SU-DHL-6 (cell line): ENCODE measurements at regions not wholly inside any gene's neighbourhood (a gene's known extent, or its start where the extent isn't known, plus 50 kb on each side); places are given as distances from the start of the nearest gene placed in this dataset.

Experiments used
- CTCF ChIP-seq: fragments of 200-600 bp; sonication (generic); IDR thresholded peaks from one replicate; pipeline ENCODE4 v1.5.1; 2017; ENCODE audit warnings: antibody characterized with exemption, mild to moderate bottlenecking, low read length, moderate library complexity; ENCODE audit not compliant: insufficient read depth, poor library complexity, severe bottlenecking
- EZH2phosphoT487 ChIP-seq: fragments of 200-600 bp; sonication (generic), shearing (Covaris generic); conservative IDR thresholded peaks from 2 replicates; pipeline ENCODE4 v1.6.1; 2018; ENCODE audit warnings: mild to moderate bottlenecking, antibody characterized with exemption, low read length, moderate library complexity, mixed read lengths

GRCh38 chr2:239816576-239817467 lies 208.3 kb downstream of the NDUFA10 start:
- TF ChIP-seq CTCF = no peak
- no peak for TF ChIP-seq EZH2phosphoT487
